ENCODE measurements at regions not wholly inside any gene's neighbourhood (a gene's known extent, or its start where the extent isn't known, plus 50 kb on each side); places are given as distances from the start of the nearest gene placed in this dataset.

- 100% methylated on average over 1 of the region's 1 CpG for WGBS, 3 donors
- Histone ChIP-seq H3K36me3 (no peaks in the 10 kb centered on the region), H3K9me3 (no peaks in the 10 kb centered on the region), H3K27me3 (no peaks in the 10 kb centered on the region), H3K4me3 (no peak overlapping the region), H3K4me1 (ENCODE audit: insufficient read depth) (no peaks in the 10 kb centered on the region), H3K27ac (no peak overlapping the region)
- intact Hi-C loops (cut with DNase I), result no loop called here
- no peak for DNase-seq
- TF ChIP-seq CTCF (IDR thresholded peaks at IDR 0.05) (no peak), POLR2A (IDR thresholded peaks at IDR 0.05) (no peak), EP300 (IDR thresholded peaks at IDR 0.05) (no peak)
Measured at GRCh38 chr11:95417832-95418231, 186.8 kb upstream of the SESN3 start.

- H3K27me3 ChIP-seq, result no peaks in the 10 kb centered on the region
- H3K36me3 ChIP-seq, result no peaks in the 10 kb centered on the region
- DNase-seq, result no peak
- 67 to 82% (median 74%) methylated on average over 3 of the region's 3 CpGs for WGBS, 3 donors
- no peak for TF ChIP-seq POLR2A (IDR thresholded peaks at IDR 0.05)
- no peak for TF ChIP-seq CTCF (IDR thresholded peaks at IDR 0.05)
- TF ChIP-seq EP300 (IDR thresholded peaks at IDR 0.05), result no peak
- no peak overlapping the region for H3K4me3 ChIP-seq
- no peaks in the 10 kb centered on the region for H3K9me3 ChIP-seq
- no peaks in the 10 kb centered on the region for H3K4me1 ChIP-seq (ENCODE audit: insufficient read depth)
- intact Hi-C loops (cut with DNase I), result no loop called here
- H3K27ac ChIP-seq, result no peak overlapping the region
Measured at GRCh38 chr11:95415837-95416304, 184.9 kb upstream of the SESN3 start.

GRCh38 chr11:95414217-95414616 lies 183.2 kb upstream of the SESN3 start:
- no peaks in the 10 kb centered on the region for H3K27me3 ChIP-seq
- H3K9me3 ChIP-seq, result no peaks in the 10 kb centered on the region
- H3K4me3 ChIP-seq, result no peak overlapping the region
- no peaks in the 10 kb centered on the region for H3K36me3 ChIP-seq
- no peaks in the 10 kb centered on the region for H3K4me1 ChIP-seq (ENCODE audit: insufficient read depth)
- TF ChIP-seq POLR2A (IDR thresholded peaks at IDR 0.05) (no peak), CTCF (IDR thresholded peaks at IDR 0.05) (no peak), EP300 (IDR thresholded peaks at IDR 0.05) (no peak)
- H3K27ac ChIP-seq, result no peak overlapping the region
- DNase-seq, result no peak
- intact Hi-C loops (cut with DNase I), result no loop called here
- whole genome bisulfite sequencing, 3 donors, result 84 to 88% (median 85%) methylated on average over 2 of the region's 2 CpGs

DNA sequence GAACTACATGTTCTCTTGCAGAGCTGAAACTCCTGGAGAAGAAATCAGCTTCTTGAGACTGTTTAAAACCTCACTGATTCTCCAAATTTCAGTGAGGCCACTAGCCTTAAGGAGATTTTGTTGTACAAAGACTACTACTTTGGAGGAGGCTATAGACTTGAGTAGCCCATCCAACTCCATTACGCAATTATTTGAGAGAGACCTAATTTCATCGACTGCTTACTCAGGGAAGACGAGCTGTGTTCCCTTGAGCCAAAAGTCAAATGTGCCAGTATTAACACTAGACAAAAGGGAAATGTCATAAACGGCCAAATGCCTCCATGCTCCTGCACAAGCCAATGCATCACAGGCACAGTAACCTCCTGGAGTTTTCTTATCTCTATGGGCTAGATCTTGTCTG lies 182.8 kb upstream of the SESN3 start:
- WGBS, 3 donors, result 82 to 94% (median 91%) methylated on average over 4 of the region's 4 CpGs
- intact Hi-C loops (cut with DNase I), result no loop called here

More for the DNA sequence above, 182.8 kb upstream of the SESN3 start:
- no peaks in the 10 kb centered on the region for H3K9me3 ChIP-seq
- no peaks in the 10 kb centered on the region for H3K4me1 ChIP-seq (ENCODE audit: insufficient read depth)
- H3K27me3 ChIP-seq, result no peaks in the 10 kb centered on the region
- no peak overlapping the region for H3K27ac ChIP-seq
- no peaks in the 10 kb centered on the region for H3K36me3 ChIP-seq
- no peak for TF ChIP-seq CTCF (IDR thresholded peaks at IDR 0.05)
- TF ChIP-seq EP300 (IDR thresholded peaks at IDR 0.05), result no peak
- no peak for TF ChIP-seq POLR2A (IDR thresholded peaks at IDR 0.05)
- DNase-seq, result no peak
- no peak overlapping the region for H3K4me3 ChIP-seq

Data from ovary (tissue), 7 donors.